ENCODE measurements at regions not wholly inside any gene's neighbourhood (a gene's known extent, or its start where the extent isn't known, plus 50 kb on each side); places are given as distances from the start of the nearest gene placed in this dataset.

- TF ChIP-seq CTCF (IDR thresholded peaks at IDR 0.05; ENCODE audit: low read length) (no peak), EZH2phosphoT487 (IDR thresholded peaks at IDR 0.05; ENCODE audit: low read length) (no peak), EZH2 (optimal IDR thresholded peaks at IDR 0.05; ENCODE audit: low read depth, low read length) (no peak)
Observed at GRCh38 chr12:94801745-94802144, 151.4 kb upstream of the TMCC3 start.
